HG03378 (cell line): ENCODE measurements at regions not wholly inside any gene's neighbourhood (a gene's known extent, or its start where the extent isn't known, plus 50 kb on each side); places are given as distances from the start of the nearest gene placed in this dataset.

Source experiments
- ATAC-seq: cut with Tn5 transposase; IDR thresholded peaks from one replicate; pipeline ENCODE4 v1.9.1; 2021; ENCODE audit warnings: mild to moderate bottlenecking, moderate library complexity; ENCODE audit not compliant: unreplicated experiment

DNA sequence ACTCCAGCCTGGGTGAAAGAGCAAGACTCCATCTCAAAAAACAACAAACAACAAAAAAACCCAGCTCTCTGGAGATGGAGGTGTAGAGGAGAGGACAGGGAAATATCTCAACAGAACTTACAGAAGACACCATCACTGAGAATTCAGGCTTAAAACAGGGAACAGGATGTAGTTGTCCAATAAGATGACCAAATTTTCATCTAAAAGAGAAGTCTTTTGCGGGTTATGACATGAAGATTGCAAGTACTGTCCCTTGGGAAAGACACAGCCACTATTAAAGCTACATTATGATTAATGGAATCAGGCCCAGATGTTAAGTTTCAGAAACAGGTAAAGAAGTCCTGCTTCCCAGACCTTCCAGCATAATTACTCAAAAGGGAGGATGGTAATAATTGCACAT, 235.2 kb upstream of the NRP1 start:
- no peak for ATAC-seq

DNA sequence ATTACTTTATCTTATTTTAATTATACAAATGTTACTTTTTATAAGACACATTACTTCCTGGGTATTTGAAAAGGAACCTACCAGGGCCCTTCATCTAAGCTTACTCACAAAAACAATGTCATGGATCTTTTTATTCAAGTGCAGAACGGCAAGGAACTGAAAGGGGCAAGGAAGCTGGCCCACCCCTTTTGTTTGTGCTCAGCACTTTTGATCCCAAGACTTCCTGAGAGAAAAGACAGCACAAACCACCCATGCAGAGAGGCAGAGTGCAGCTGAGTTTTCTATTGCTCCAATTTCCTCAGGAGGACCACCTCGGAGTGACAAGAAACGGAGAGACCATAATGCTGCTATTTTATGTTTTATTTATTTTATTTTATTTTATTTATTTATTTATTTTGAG, 232.0 kb upstream of the NRP1 start:
- ATAC-seq = no peak

DNA sequence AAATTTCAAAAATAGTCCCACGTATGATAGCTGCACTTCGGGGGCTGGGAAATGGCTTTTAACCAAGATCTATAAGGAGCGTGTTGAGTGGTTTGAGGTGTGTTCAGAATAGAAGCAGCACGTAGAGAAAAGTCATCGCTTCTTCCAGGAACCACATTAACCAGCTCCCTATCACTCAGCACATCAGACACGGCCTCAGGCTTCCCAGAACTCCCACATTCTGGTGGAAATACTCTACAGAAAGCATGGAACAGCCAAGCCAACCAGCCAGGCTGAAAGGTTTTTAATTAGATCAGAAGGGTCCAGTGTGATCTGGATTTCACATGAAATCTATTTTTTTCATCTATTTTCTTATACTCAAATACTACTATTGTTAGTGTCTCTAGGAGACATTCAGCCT, 231.5 kb upstream of the NRP1 start:
- no peak for ATAC-seq

DNA sequence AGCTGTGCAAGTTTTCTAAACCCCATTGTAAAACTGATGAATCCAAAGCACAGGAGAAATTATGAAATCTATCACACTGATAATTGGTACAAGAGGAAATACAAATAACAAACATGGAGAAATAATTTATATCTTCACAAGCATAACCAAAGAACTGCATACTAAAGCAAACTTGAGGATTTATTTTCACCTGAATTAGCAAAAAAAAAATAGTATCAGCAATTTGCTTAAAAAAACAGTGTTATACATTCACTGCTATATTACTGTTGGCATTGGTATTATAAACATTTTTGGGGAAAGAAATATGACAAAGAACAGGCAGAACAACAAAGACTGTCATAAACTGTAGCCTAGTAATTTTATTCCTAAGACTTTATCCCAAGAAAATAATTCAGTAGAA, 230.8 kb upstream of the NRP1 start:
- ATAC-seq = no peak

DNA sequence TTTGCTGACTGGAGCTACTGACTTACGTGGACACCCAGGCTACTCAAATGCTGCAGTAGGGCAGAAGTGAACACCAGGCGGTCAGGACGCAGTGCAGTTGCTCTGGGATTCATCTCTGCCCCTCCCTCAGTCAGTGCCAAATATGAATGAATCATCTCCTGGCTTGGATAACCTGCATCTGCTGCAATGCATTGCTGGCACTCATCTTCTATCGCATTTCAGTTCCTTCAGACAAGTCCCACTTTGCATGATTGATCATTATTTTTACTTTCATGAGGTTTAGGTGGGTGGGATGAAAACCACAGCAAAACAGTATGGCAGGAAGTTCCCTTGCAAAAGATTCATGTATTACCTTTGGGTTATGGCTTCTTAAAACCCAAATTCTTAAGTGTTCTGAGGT, 224.6 kb upstream of the NRP1 start:
- ATAC-seq = no peak

DNA sequence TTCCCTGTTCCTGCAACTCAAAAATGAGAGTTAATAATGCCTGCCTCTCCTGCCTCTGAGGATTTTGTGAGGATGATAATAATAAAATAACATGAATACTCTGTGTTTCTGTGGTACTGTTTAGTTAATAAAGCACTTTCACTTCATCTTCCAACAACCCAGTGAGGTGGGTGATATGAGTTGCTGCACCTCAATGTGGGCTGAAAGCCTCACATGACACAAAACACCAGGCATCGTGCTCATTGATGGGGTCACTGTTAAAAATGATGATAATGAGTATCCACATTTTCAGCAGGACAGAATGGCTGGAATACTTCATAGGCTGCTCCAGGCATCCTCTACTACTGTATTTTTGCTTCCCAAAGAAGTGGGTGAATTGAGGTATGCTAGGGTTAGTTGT, 222.8 kb upstream of the NRP1 start:
- ATAC-seq = no peak

DNA sequence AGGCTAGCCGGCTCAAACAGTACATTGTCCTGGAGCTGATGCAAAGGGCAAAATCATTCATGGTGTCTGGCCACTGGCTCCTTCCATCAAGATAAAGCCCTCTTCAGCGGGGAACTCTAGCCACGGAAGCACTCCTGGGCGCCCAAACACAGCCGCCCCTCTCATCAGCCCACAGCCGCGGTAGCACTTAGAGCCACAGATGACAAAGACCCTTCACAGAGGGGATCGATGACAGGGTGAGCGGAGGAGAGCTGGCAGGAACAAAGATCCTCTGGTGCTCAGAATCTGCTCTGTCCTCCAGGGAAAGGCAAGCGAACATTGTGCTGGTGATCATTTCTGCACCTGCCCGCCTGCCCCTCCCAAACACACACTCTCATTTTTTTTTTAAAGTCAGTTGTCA, 222.2 kb upstream of the NRP1 start:
- ATAC-seq = no peak

DNA sequence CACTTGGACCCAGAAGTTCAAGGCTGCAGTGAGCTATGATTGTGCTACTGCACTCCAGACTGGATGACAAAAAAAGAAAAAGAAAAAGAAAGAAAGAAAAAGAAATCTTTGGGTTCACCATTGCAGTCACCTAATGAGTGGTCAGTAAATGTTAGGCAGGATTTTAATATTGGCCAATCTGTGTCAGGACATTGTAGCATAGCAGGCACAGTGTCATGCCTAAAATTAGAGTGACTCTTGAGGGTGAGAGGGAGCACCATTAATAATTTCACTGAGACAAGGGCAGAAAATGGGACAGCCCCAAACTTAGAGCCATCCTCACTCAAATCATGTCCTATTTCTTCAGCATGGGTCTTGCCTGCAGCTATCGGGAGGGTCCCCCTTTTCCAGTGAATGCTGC, 221.6 kb upstream of the NRP1 start:
- ATAC-seq = no peak

DNA sequence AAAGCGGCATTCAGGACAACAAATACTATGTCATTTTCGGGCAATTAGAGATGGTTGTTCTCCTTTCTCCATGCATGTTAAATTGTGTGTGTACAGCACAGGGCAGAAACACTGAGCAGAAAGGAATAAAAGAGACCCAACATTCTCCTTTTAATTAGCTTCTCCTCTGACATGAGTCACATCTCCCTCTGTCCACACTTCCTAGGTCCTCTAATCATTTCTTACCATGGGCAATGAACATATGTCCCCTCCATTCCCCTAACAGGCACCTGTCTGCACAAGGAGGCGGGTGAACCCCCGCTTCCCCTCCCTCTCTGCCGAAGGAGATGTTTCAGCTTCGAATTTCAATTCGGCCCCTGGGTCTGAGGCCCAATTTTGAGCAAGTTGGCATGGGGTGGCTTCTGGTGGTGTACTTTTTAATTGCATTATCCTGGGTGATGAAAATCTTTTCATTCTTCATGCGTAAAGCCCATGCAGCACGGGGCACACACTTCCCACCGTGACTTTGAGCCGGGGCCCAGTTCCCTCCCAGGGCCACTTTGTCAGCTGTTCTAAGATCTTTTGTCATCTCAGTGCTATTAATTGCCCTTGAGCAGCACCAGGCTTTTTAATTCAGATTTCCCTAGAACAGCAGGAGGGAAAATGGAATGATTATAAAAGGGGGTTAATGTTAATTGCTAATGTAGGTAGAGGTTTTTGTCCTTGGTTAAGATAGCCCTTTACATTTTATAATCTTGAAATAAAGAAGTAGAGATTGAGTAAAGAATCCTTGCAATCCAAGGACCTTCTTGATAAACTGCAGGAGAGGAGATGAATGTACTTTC, 219.5 kb upstream of the NRP1 start:
- no peak for ATAC-seq

DNA sequence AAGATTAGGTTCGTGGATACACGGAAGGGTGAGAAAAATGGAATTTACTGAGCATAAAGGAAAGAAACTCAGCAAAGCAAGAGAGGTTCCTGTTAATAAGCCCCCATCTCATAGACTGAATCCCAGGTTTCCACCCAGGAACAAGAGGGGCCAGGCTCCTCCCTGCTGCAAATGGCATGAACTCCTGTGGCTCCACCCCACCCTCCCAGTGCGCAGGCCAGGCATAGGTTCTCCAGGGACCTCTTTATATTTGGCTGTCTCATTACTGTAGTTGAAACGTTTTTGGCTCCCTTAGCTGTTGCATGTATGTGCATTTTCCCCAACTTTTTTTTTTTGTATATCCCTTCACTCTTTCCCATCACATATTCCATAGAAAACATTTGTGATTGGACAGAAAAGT, 217.8 kb upstream of the NRP1 start:
- no peak for ATAC-seq

DNA sequence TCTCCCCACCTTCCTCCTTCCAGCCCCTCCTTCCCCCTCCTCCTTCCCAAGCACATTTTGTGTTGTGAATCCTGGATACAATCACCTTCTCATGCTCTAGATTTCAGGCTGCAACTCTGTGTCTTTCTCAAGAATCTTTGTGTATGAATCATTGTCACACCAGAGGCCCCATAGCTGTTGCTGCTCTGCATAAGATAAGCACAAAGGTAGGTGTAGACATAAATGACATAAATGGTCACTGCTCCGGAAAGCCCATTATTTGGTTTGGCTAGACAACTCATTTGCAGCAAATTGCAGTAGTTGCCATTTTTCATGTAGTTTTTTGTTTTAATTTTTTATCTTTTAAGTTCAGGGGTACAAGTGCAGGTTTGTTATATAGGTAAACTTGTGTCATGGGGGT, 216.3 kb upstream of the NRP1 start:
- no peak for ATAC-seq

DNA sequence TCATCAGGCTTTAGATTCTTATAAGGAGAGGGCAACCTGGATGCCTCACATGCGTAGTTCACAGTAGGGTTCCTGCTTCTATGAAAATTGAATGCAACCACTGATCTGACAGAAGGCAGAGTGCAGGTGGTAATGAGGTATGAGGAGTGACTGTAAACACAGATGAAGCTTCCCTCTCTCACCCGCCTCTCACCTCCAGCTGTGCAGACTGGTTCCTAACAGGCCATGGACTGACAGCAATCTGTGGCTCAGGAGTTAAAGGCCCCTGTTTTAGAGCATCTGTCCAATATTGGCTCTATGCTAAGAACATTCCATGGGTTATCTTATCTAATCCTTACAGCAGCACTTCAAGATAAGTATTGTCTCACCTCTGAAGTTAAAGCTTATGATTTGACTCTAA, 213.5 kb upstream of the NRP1 start:
- no peak for ATAC-seq

DNA sequence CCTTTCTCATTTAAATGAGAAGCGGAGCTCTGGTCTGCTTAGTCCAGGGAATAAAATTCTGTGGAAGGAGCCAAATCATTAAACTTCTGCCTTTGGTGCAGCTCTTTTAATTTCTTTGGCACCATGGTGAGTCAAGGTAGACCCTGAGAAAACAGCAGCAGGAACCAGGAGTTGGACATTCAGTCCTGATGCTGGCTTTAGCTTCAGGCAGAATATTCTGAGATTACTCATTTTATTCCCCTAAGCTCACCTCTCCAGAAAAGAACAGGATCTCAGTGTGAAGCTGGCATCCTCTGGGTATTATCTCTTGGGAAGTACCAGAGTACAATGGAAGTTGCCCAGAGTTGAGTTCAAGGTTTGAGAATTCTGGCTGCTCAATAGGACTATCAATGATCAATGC, 211.6 kb upstream of the NRP1 start:
- no peak for ATAC-seq

DNA sequence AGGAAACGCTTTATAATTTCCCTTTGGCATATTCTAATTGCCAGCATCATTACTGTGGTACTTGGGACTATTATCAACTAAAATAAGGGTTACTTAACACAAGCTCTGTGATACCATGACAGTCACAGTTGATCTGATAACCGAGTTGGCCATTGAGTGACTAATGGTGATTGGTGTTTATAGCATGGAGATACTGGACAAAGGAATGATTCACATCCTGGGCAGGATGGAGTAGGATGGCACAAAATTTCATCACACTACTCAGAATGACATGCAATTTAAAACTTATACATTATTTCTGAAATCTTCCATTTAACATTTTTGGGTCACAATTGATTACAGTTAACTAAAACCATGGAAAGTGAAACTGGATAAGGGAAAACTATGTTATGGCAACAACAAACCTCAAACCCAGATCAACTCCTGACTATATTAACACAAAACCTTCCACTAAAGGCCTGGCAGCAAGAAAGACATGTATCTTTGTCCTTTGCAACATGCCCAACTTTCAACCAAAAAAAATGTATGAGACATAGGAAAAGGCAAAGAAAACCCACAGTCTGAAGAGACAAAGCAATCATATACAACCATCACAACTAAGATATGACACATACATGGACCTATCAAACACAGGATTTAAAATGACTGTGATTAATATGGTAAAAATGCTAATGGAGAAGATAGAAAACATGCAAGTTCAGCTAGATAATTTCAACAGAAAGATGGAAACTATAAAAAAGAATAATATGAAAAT, 208.5 kb upstream of the NRP1 start:
- no peak for ATAC-seq

DNA sequence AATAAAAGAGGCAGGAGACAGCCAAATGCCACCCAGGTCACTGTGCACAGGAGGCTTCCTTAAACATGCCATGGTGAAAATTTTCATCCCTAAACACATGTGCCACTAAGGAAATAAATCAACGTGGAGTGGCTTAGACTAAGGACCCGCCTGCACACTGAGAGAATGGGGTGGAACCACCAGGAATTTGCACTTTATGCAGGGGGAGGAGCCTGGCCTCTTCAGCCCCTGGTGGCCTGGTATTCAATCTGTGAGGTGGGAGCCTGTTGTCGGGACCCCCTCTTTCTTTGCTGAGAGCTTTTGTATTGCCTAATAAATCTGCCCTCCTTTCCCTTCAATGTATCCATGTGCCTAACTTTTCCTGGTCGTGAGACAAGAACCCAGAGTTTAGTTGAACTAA, 204.6 kb upstream of the NRP1 start:
- ATAC-seq = no peak

DNA sequence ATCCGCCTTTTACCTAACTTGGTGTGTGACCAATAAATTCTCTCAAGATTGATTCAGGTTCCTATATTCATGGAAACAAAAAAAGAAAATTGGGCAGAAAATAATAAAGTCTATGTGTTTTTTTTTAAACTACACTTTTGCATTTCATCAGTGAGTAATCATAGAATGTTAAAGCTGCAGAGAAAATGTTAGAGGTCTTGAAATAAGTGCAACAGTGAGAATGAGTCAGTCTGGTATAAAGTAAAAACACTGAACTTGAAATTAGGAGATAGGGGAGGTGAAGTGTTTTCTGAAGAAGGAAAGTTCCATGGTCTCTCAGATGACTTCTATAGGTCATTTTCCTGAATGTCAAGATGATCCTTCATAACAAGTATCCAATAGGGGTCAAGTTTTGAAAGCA, 202.6 kb upstream of the NRP1 start:
- ATAC-seq = no peak

DNA sequence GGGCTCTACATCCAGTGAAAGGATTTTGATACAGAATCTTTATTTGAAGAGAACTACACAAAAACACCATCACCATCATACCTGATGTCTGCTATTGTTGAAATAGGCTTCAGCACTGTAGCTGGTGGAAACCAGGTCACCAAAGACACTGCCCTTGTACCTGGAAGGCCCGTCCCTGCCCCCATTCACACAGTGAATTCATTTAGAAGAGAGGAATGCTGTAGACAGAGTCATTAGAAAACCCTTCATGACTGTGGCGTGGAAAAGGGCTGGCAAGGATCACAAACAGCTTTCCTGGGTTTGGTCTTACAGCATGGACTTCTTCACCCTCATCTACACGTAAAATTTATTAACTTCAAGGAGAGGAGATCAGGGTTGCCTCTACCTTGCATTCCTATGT, 202.0 kb upstream of the NRP1 start:
- ATAC-seq = no peak

DNA sequence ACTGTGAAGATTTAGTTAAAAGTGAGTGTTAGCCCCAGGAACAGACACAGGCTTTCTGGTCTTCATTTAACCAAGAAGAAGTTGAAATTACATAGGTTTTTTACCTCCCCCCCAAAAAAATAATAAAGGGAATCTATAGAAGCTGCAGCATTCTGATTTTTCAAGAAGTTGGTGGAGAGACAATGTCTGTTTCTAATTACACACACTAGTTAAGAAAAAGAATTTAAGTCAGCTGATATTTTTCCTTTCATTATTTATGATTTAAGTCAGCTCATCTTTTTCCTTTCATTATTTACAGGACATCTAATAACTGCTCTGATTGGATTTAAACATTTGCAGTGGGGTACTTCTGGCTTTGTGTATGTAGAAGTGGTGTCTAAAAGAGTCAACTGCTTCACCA, 201.4 kb upstream of the NRP1 start:
- ATAC-seq = no peak

DNA sequence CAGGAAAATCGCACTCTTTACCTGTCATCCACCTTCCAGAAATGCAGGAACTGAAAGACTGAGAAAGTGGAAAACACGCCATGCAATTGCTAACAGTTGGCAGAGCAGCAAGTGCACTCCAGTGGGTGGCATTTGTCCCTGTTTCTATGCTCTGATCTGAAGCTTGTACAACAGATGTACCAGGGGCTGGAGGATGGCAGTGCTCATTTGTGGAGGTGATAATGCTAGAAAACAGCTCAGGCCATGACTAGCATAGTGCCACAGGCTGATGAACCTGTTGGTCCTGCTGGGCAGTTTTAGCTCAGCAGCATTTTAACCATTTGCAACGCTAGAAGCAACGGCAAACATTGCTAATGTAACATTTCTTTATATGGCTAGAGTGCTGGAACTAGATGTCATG, 199.9 kb upstream of the NRP1 start:
- ATAC-seq = no peak

DNA sequence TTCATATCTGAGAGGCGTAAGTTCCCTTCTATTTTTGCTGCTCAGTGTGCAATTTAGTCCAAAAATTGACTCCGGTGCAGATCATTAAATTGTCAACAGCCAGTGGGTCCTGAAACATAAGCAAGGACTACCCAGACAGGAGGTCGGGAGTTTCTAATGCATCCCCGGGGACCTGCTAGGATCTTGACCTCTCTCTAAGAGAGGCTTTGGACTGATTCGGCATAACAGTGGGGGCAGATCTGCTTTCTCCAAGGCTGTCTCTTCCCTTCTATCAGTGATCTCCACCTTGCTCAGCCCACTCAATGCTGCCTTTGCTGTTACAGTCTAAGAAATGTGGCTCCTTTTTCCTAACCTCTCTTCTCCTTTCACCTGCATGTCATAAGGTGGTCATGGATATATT, 199.1 kb upstream of the NRP1 start:
- ATAC-seq = no peak

DNA sequence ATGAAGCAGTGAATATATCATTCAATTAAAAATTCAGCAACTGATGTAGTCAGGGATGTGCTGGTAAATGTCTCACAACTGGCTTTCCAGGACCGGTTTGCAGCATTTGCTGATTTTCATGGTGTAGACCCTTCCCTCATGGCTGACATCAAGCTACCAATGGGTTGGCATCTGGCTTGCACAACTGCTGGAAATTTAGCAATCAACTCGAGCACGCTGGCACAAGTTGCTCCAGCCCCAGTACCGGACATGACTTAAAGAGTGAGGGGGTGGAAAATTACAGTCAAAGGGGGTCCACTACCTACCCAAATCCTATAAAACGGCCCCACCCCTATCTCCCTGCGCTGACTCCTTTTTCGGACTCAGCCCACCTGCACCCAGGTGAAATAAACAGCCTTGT, 198.4 kb upstream of the NRP1 start:
- ATAC-seq = no peak

DNA sequence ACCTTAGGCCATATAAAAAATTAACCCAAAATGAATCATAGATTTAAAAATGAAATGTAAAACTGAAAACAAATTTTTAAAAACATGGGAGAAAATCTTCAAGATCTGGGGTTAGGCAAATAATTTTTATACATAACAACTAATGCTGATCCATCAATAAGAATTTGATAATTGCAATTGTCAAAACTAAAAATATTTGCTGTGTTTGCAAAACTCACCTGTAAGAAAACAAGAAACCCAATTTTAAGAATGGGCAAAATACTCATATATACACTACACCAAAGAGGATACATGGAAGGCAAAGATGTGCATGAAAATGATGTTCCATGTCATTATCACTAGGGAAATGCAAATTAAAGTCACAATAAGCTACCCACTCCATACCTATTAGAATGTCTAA, 194.8 kb upstream of the NRP1 start:
- ATAC-seq = no peak

DNA sequence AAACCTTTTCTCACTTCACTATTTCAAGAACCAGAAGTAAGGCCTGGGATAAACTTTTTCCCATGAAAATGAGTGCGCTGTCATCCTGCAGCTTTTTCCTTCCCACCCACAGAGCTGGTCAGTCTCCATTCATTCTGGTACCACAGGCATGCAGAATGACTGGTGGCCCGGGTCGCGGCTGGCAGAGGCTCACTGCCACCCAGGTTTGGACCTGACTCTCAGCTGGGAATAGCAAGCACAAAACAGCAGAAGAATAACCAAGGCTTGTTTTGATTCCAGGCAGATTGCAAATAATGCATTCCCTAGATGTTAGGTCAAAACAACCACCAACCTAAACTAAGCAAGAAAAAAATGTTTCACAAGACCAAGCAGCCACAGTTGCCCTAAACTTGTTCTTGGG, 190.5 kb upstream of the NRP1 start:
- no peak for ATAC-seq
